Vagina (tissue), 2 donors: ENCODE measurements at regions not wholly inside any gene's neighbourhood (a gene's known extent, or its start where the extent isn't known, plus 50 kb on each side); places are given as distances from the start of the nearest gene placed in this dataset.

Source experiments
- CTCF ChIP-seq, 3 experiments: fragments of 450-650 bp in 2 of 3; fragments of 200-600 bp in 1 of 3; sonication (generic) in 1 of 3; IDR thresholded peaks; one replicate each; pipeline ENCODE4 v1.5.1; 2017 to 2019; ENCODE audit warnings: antibody characterized with exemption in 3 of 3, mild to moderate bottlenecking in 2 of 3, moderate library complexity in 2 of 3
- POLR2A ChIP-seq, 2 donors: fragments of 450-650 bp; IDR thresholded peaks; one replicate each; pipeline ENCODE4 v1.6.1; 2017; ENCODE audit warnings: antibody characterized with exemption in 2 of 2, mild to moderate bottlenecking in 2 of 2, moderate library complexity in 2 of 2
- POLR2AphosphoS5 ChIP-seq, 2 donors: sonication (generic); formaldehyde crosslinking; IDR thresholded peaks; one replicate each; pipeline ENCODE4 v1.9.0; 2017; ENCODE audit warnings: antibody characterized with exemption in 2 of 2, mild to moderate bottlenecking in 2 of 2, low read depth in 1 of 2; ENCODE audit not compliant: insufficient read depth in 1 of 2

- TF ChIP-seq POLR2A (IDR thresholded peaks at IDR 0.05), result no peak
- TF ChIP-seq CTCF (IDR thresholded peaks at IDR 0.05), result no peak
- TF ChIP-seq POLR2AphosphoS5 (IDR thresholded peaks at IDR 0.05; ENCODE audit: insufficient read depth in 1 of 2, low read depth in 1 of 2), result no peak
These were observed 93.6 kb upstream of the DEPDC1 start for GRCh38 chr1:68590473-68590872.
